SK-N-SH treated with all-trans-retinoic acid at 6 μM for 48 hours (cell line): ENCODE measurements at regions not wholly inside any gene's neighbourhood (a gene's known extent, or its start where the extent isn't known, plus 50 kb on each side); places are given as distances from the start of the nearest gene placed in this dataset.

Experiments
- BACH2 ChIP-seq: fragments of 250-450 bp; sonication (Bioruptor Pico); IDR thresholded peaks from 2 replicates; pipeline ENCODE4 v1.9.0; 2021; ENCODE audit warnings: mild to moderate bottlenecking, borderline replicate concordance
- TOX ChIP-seq: fragments of 250-450 bp; sonication (Bioruptor Pico); IDR thresholded peaks from 2 replicates; pipeline ENCODE4 v1.8.0; 2021; ENCODE audit warnings: mild to moderate bottlenecking, moderate library complexity, borderline replicate concordance

DNA sequence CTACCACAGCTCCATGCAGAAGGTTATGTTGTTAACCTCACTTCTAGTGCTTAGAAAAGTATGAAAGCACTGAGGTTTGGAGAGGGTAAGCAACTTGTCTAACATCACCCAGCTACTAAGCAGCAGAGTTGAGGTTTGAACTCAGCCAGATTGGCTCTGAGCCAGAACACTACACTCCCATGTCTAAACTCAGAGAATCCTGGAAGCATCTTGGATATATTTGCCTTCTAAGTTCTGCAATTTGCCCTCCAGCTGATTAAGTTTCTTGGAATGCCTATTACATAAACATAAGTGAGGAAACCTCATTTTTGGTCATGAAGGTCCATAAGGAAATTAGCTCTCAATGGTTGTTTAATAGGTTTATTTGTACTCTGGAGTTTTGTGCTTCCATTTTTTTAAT lies 78.1 kb upstream of the PHYHIPL start:
- TF ChIP-seq BACH2 (CRISPR knock-in tag) (no peak), TOX (no peak)
